HG02870 (cell line): ENCODE measurements at regions not wholly inside any gene's neighbourhood (a gene's known extent, or its start where the extent isn't known, plus 50 kb on each side); places are given as distances from the start of the nearest gene placed in this dataset.

Experiments
- ATAC-seq: cut with Tn5 transposase; IDR thresholded peaks from one replicate; pipeline ENCODE4 v1.9.1; 2021; ENCODE audit warnings: mild to moderate bottlenecking, moderate library complexity; ENCODE audit not compliant: unreplicated experiment

- no peak for ATAC-seq
These were observed 60.6 kb upstream of the CD34 start for GRCh38 chr1:207971331-207972219.

- no peak for ATAC-seq
These were observed 59.7 kb upstream of the CD34 start for GRCh38 chr1:207970329-207971233.

GRCh38 chr1:207969528-207969927, 58.6 kb upstream of the CD34 start:
- ATAC-seq = no peak

GRCh38 chr1:207968521-207969009, 57.6 kb upstream of the CD34 start:
- no peak for ATAC-seq

- ATAC-seq = no peak
These were observed 56.8 kb upstream of the CD34 start for GRCh38 chr1:207967703-207968102.

- ATAC-seq = no peak
These were observed 55.6 kb upstream of the CD34 start for GRCh38 chr1:207966521-207966920.

- ATAC-seq = no peak
These were observed 54.8 kb upstream of the CD34 start for GRCh38 chr1:207965392-207966387.

- no peak for ATAC-seq
These were observed 53.5 kb upstream of the CD34 start for GRCh38 chr1:207964195-207964966.

GRCh38 chr1:207963427-207964194, 52.7 kb upstream of the CD34 start:
- peak; percentile 74 for ATAC-seq

- peak; percentile 31 for ATAC-seq
These were observed 51.9 kb upstream of the CD34 start for GRCh38 chr1:207962716-207963426.
